ENCODE measurements at regions not wholly inside any gene's neighbourhood (a gene's known extent, or its start where the extent isn't known, plus 50 kb on each side); places are given as distances from the start of the nearest gene placed in this dataset.
A peak's percentile ranks its signal among the peaks of the same experiment; 100 is the strongest.
"Not testable (repeated sequence)": the region's sequence is repeated elsewhere in the genome, so short reads cannot be mapped to it uniquely, and the experiment has no call there.

DNA sequence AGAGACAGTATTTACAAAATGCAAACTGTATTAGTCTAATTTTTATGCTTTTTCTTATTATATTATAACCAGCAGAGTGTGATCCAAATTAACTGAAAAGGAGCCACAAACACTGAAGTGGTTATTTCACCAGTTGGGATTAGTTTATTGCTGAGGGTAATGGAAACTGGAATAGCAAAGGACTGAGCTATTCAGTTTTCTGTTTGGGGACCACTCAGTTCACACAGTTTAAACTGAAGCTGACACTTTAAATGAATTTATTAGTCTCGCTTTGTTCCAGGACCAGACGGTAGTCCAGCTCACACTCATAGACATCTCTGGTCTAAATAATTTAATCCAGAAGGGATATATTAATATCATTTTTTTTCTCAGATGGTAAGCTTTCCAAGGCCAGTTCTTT lies 410.7 kb downstream of the LTN1 start (continued):
- TF ChIP-seq NR1H2 (CRISPR knock-in tag; IDR thresholded peaks at IDR 0.05): no peak
- TF ChIP-seq, protein P1, sequence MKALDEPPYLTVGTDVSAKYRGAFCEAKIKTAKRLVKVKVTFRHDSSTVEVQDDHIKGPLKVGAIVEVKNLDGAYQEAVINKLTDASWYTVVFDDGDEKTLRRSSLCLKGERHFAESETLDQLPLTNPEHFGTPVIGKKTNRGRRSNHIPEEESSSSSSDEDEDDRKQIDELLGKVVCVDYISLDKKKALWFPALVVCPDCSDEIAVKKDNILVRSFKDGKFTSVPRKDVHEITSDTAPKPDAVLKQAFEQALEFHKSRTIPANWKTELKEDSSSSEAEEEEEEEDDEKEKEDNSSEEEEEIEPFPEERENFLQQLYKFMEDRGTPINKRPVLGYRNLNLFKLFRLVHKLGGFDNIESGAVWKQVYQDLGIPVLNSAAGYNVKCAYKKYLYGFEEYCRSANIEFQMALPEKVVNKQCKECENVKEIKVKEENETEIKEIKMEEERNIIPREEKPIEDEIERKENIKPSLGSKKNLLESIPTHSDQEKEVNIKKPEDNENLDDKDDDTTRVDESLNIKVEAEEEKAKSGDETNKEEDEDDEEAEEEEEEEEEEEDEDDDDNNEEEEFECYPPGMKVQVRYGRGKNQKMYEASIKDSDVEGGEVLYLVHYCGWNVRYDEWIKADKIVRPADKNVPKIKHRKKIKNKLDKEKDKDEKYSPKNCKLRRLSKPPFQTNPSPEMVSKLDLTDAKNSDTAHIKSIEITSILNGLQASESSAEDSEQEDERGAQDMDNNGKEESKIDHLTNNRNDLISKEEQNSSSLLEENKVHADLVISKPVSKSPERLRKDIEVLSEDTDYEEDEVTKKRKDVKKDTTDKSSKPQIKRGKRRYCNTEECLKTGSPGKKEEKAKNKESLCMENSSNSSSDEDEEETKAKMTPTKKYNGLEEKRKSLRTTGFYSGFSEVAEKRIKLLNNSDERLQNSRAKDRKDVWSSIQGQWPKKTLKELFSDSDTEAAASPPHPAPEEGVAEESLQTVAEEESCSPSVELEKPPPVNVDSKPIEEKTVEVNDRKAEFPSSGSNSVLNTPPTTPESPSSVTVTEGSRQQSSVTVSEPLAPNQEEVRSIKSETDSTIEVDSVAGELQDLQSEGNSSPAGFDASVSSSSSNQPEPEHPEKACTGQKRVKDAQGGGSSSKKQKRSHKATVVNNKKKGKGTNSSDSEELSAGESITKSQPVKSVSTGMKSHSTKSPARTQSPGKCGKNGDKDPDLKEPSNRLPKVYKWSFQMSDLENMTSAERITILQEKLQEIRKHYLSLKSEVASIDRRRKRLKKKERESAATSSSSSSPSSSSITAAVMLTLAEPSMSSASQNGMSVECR (CRISPR knock-in tag; IDR thresholded peaks at IDR 0.05; ENCODE audit: borderline replicate concordance): no peak

DNA sequence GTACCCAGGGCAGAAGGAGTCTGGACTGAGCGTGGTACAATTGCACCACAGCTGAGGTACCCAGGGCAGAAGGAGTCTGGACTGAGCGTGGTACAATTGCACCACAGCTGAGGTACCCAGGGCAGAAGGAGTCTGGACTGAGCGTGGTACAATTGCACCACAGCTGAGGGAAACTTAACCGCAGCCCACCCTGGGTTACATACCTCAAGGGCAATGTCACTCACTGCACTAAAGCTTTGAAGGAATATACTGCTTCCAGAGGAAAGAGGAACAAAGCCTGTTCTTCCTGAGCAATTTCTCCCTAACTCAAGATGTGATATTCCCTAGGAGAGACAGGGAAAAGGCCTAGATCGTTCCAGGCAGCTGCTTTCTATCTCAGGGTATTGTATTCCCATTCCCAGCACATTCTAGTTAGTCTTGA lies 411.4 kb downstream of the LTN1 start:
- H3K27me3 Mint-ChIP-seq (ENCODE audit: low read depth); POLR2A ChIA-PET; H3K4me3 Mint-ChIP-seq; H3K27ac Mint-ChIP-seq; H3K36me3 Mint-ChIP-seq; DNase-seq (ENCODE audit: low spot score): not testable (repeated sequence)
- peaks cover 28% of the 10 kb centered on the region for H3K4me1 Mint-ChIP-seq
- peak; percentile 26 for ATAC-seq
- H3K9me3 Mint-ChIP-seq: peaks cover 14% of the 10 kb centered on the region
- CTCF ChIA-PET: interaction anchor here (2.0 kb wide), 1 partner anchor 9 kb away, joined by 11 read pairs; no protein-coding TSS in a partner anchor

DNA sequence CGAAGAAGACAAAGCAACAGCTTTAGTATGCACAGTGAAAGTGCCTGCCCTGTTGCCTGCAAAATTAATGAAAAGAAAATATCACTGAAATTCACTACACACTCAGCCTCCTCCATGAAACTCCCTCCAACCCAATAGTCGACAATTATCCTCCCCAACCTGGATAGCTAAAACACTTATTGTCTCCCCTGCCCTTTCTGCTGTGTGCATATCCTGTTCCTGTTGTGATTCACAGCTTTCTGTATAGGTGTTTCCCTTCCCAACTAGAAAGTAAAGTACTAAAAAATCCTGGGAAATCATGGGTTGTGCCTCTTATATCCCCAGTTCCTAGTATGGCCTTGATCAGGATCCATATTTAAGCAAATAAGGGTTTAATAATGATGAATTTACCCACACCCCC lies 412.1 kb downstream of the LTN1 start:
- ChIA-PET CTCF (interaction anchor here (2.0 kb wide), 1 partner anchor 10 kb away, joined by 11 read pairs; no protein-coding TSS in a partner anchor), POLR2A (no interaction called here)
- 0 out of 2 replicates have a peak overlapping the region, but pooled peaks have one; percentile 3 for H3K4me3 Mint-ChIP-seq
- DNase-seq (ENCODE audit: low spot score) (no peak), ATAC-seq (peak; percentile 82)
- H3K4me1 Mint-ChIP-seq: peaks cover 26% of the 10 kb centered on the region
- peaks cover 16% of the 10 kb centered on the region for H3K36me3 Mint-ChIP-seq
- peak overlapping the region; percentile 93 for H3K27ac Mint-ChIP-seq
- H3K27me3 Mint-ChIP-seq (ENCODE audit: low read depth): no peaks in the 10 kb centered on the region
- peaks cover 21% of the 10 kb centered on the region for H3K9me3 Mint-ChIP-seq
- TF ChIP-seq, protein P2, sequence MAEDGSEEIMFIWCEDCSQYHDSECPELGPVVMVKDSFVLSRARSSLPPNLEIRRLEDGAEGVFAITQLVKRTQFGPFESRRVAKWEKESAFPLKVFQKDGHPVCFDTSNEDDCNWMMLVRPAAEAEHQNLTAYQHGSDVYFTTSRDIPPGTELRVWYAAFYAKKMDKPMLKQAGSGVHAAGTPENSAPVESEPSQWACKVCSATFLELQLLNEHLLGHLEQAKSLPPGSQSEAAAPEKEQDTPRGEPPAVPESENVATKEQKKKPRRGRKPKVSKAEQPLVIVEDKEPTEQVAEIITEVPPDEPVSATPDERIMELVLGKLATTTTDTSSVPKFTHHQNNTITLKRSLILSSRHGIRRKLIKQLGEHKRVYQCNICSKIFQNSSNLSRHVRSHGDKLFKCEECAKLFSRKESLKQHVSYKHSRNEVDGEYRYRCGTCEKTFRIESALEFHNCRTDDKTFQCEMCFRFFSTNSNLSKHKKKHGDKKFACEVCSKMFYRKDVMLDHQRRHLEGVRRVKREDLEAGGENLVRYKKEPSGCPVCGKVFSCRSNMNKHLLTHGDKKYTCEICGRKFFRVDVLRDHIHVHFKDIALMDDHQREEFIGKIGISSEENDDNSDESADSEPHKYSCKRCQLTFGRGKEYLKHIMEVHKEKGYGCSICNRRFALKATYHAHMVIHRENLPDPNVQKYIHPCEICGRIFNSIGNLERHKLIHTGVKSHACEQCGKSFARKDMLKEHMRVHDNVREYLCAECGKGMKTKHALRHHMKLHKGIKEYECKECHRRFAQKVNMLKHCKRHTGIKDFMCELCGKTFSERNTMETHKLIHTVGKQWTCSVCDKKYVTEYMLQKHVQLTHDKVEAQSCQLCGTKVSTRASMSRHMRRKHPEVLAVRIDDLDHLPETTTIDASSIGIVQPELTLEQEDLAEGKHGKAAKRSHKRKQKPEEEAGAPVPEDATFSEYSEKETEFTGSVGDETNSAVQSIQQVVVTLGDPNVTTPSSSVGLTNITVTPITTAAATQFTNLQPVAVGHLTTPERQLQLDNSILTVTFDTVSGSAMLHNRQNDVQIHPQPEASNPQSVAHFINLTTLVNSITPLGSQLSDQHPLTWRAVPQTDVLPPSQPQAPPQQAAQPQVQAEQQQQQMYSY (CRISPR knock-in tag; IDR thresholded peaks at IDR 0.05): no peak
- TF ChIP-seq JAZF1 (CRISPR knock-in tag; IDR thresholded peaks at IDR 0.05): no peak
- TF ChIP-seq, protein P3, sequence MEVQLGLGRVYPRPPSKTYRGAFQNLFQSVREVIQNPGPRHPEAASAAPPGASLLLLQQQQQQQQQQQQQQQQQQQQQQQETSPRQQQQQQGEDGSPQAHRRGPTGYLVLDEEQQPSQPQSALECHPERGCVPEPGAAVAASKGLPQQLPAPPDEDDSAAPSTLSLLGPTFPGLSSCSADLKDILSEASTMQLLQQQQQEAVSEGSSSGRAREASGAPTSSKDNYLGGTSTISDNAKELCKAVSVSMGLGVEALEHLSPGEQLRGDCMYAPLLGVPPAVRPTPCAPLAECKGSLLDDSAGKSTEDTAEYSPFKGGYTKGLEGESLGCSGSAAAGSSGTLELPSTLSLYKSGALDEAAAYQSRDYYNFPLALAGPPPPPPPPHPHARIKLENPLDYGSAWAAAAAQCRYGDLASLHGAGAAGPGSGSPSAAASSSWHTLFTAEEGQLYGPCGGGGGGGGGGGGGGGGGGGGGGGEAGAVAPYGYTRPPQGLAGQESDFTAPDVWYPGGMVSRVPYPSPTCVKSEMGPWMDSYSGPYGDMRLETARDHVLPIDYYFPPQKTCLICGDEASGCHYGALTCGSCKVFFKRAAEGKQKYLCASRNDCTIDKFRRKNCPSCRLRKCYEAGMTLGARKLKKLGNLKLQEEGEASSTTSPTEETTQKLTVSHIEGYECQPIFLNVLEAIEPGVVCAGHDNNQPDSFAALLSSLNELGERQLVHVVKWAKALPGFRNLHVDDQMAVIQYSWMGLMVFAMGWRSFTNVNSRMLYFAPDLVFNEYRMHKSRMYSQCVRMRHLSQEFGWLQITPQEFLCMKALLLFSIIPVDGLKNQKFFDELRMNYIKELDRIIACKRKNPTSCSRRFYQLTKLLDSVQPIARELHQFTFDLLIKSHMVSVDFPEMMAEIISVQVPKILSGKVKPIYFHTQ (CRISPR knock-in tag; IDR thresholded peaks at IDR 0.05): no peak
- TF ChIP-seq, protein P4, sequence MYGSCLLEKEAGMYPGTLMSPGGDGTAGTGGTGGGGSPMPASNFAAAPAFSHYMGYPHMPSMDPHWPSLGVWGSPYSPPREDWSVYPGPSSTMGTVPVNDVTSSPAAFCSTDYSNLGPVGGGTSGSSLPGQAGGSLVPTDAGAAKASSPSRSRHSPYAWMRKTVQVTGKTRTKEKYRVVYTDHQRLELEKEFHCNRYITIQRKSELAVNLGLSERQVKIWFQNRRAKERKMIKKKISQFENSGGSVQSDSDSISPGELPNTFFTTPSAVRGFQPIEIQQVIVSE (CRISPR knock-in tag; IDR thresholded peaks at IDR 0.05; ENCODE audit: borderline replicate concordance): no peak
- TF ChIP-seq ZNF219 (CRISPR knock-in tag; IDR thresholded peaks at IDR 0.05; ENCODE audit: borderline replicate concordance): no peak
- TF ChIP-seq MXD4 (CRISPR knock-in tag; IDR thresholded peaks at IDR 0.05; ENCODE audit: borderline replicate concordance): no peak
- TF ChIP-seq, protein P5, sequence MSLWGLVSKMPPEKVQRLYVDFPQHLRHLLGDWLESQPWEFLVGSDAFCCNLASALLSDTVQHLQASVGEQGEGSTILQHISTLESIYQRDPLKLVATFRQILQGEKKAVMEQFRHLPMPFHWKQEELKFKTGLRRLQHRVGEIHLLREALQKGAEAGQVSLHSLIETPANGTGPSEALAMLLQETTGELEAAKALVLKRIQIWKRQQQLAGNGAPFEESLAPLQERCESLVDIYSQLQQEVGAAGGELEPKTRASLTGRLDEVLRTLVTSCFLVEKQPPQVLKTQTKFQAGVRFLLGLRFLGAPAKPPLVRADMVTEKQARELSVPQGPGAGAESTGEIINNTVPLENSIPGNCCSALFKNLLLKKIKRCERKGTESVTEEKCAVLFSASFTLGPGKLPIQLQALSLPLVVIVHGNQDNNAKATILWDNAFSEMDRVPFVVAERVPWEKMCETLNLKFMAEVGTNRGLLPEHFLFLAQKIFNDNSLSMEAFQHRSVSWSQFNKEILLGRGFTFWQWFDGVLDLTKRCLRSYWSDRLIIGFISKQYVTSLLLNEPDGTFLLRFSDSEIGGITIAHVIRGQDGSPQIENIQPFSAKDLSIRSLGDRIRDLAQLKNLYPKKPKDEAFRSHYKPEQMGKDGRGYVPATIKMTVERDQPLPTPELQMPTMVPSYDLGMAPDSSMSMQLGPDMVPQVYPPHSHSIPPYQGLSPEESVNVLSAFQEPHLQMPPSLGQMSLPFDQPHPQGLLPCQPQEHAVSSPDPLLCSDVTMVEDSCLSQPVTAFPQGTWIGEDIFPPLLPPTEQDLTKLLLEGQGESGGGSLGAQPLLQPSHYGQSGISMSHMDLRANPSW (CRISPR knock-in tag; conservative IDR thresholded peaks at IDR 0.05; ENCODE audit: low read depth): no peak
- TF ChIP-seq ZNF138 (CRISPR knock-in tag; conservative IDR thresholded peaks at IDR 0.05): no peak
- TF ChIP-seq, protein P6, sequence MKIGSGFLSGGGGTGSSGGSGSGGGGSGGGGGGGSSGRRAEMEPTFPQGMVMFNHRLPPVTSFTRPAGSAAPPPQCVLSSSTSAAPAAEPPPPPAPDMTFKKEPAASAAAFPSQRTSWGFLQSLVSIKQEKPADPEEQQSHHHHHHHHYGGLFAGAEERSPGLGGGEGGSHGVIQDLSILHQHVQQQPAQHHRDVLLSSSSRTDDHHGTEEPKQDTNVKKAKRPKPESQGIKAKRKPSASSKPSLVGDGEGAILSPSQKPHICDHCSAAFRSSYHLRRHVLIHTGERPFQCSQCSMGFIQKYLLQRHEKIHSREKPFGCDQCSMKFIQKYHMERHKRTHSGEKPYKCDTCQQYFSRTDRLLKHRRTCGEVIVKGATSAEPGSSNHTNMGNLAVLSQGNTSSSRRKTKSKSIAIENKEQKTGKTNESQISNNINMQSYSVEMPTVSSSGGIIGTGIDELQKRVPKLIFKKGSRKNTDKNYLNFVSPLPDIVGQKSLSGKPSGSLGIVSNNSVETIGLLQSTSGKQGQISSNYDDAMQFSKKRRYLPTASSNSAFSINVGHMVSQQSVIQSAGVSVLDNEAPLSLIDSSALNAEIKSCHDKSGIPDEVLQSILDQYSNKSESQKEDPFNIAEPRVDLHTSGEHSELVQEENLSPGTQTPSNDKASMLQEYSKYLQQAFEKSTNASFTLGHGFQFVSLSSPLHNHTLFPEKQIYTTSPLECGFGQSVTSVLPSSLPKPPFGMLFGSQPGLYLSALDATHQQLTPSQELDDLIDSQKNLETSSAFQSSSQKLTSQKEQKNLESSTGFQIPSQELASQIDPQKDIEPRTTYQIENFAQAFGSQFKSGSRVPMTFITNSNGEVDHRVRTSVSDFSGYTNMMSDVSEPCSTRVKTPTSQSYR (CRISPR knock-in tag; IDR thresholded peaks at IDR 0.05): no peak
- TF ChIP-seq, protein P7, sequence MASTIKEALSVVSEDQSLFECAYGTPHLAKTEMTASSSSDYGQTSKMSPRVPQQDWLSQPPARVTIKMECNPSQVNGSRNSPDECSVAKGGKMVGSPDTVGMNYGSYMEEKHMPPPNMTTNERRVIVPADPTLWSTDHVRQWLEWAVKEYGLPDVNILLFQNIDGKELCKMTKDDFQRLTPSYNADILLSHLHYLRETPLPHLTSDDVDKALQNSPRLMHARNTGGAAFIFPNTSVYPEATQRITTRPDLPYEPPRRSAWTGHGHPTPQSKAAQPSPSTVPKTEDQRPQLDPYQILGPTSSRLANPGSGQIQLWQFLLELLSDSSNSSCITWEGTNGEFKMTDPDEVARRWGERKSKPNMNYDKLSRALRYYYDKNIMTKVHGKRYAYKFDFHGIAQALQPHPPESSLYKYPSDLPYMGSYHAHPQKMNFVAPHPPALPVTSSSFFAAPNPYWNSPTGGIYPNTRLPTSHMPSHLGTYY (CRISPR knock-in tag; IDR thresholded peaks at IDR 0.05): no peak
